Psoas muscle (tissue), 7 donors: ENCODE measurements at regions not wholly inside any gene's neighbourhood (a gene's known extent, or its start where the extent isn't known, plus 50 kb on each side); places are given as distances from the start of the nearest gene placed in this dataset.

Source experiments
- ATAC-seq, 4 donors: fragments of 200-7000 bp; cut with Tn5 transposase; one replicate each; pipeline ENCODE4 v1.9.1; 2020; ENCODE audit warnings: moderate library complexity in 3 of 4, mild to moderate bottlenecking in 2 of 4
- DNase-seq, 2 donors: peaks; one replicate each; pipeline ENCODE4 v3.0.0-alpha.2; 2020
- H3K27ac ChIP-seq: fragments of 200-600 bp; one replicate; pipeline ENCODE4 v1.8.0; 2022
- H3K27me3 ChIP-seq, 3 donors: fragments of 200-600 bp in 1 of 3; one replicate each; pipeline versions ENCODE4 v1.6.1 to v1.8.0; 2013 to 2022; ENCODE audit warnings: low read length in 2 of 3, mild to moderate bottlenecking in 2 of 3, moderate library complexity in 1 of 3; ENCODE audit not compliant: insufficient read depth in 3 of 3
- H3K36me3 ChIP-seq, 2 donors: fragments of 200-600 bp in 1 of 2; one replicate each; pipeline versions ENCODE4 v1.6.1 to v1.8.0; 2013 to 2022; ENCODE audit warnings: low read depth in 1 of 2, mild to moderate bottlenecking in 1 of 2, moderate library complexity in 1 of 2; ENCODE audit not compliant: insufficient read depth in 1 of 2
- H3K4me1 ChIP-seq: fragments of 200-600 bp; one replicate; pipeline ENCODE4 v1.8.0; 2022
- H3K4me3 ChIP-seq: fragments of 200-600 bp; one replicate; pipeline ENCODE4 v1.8.0; 2022; ENCODE audit warnings: mild to moderate bottlenecking
- H3K9me3 ChIP-seq: fragments of 200-600 bp; one replicate; pipeline ENCODE4 v1.8.0; 2022
- CTCF ChIP-seq: fragments of 200-600 bp; IDR thresholded peaks from one replicate; pipeline ENCODE4 v1.8.0; 2022; ENCODE audit warnings: antibody characterized with exemption
- WGBS, 3 donors: extraction: QIAGEN DNeasy Blood & Tissue Kit; methylation state at CpG; one replicate each; pipeline versions ENCODE4 v1.1.6 to v1.1.7; 2013; 5-methylcytosine and 5-hydroxymethylcytosine counted together
- intact Hi-C, 2 donors: fragments of 100-400 bp; cut with DNase I; formaldehyde crosslinking; loops; one replicate each; pipeline versions ENCODE4 v1.11.0 to v1.14.2; 2022
- donor health status: healthy with polysubstance abuse.
- donor health status: DM: no; HTN: no; CAD: no; lungs with moderate emphysema.
- donor health status: Bipolar disorder and iron deficiency.
- donor health status: healthy.
- donor health status: DM: yes; HTN: yes; CAD: no.
- donor health status: DM: no; HTN: no; CAD: no.
- donor health status: DM: yes; HTN: yes; CAD: no.

GRCh38 chr5:152932621-152933020 lies 527.5 kb upstream of the NMUR2 start:
- no peaks in the 10 kb centered on the region for H3K4me1 ChIP-seq
- H3K4me3 ChIP-seq, result no peak overlapping the region
- H3K36me3 ChIP-seq, result no peaks in the 10 kb centered on the region
- no peaks in the 10 kb centered on the region for H3K27me3 ChIP-seq
- ATAC-seq (no peak), DNase-seq (no peak)
- no peak for TF ChIP-seq CTCF
- H3K27ac ChIP-seq, result no peak overlapping the region
- intact Hi-C loops, result no loop called here
- H3K9me3 ChIP-seq, result no peaks in the 10 kb centered on the region

DNA sequence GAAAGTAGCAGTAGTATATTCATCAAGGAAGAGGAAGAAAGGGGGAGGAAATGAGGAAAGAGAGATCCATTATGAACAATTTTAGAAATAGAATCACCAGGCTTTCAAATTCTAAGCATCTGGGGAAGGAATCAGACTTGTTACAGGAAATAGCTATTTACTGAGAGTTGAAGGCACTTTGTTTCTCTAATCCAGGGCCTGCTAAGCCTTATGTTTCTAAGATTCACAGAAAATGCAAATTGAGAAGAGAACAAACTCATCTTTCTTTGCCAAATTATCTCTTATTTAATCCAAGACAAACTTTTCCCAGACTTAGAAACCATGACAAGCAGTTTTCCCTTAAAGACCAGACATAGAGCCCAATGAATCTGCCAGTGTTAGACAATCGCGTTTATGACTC lies 528.0 kb upstream of the NMUR2 start:
- DNase-seq, result no peak
- Histone ChIP-seq H3K9me3 (no peaks in the 10 kb centered on the region), H3K36me3 (no peaks in the 10 kb centered on the region), H3K4me1 (no peaks in the 10 kb centered on the region), H3K27me3 (no peaks in the 10 kb centered on the region), H3K4me3 (no peak overlapping the region), H3K27ac (no peak overlapping the region)
- TF ChIP-seq CTCF, result no peak
- 56 to 87% (median 62%) methylated on average over 2 of the region's 2 CpGs for WGBS, 3 donors
- ATAC-seq, result no peak
- intact Hi-C loops, result no loop called here

DNA sequence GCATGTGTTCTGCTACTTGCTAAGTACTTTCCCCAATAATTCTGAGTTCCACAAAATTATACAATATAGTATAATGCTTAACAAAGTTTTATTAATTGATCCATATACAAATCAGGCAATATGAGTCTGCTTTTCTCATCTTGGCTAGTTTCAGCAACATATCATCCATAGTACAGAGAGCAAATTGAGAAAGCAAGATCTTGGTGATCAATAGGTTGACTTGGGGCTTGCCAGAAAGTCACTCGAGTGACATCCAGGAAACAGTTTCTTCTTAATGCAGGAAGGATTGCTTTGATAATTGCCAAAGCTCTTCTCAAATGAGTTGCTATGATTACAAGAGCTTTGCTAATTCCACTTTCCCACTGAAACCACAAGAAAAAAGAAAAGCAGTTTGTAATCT lies 533.6 kb upstream of the NMUR2 start:
- H3K4me3 ChIP-seq, result no peak overlapping the region
- H3K27ac ChIP-seq, result no peak overlapping the region
- H3K4me1 ChIP-seq, result no peaks in the 10 kb centered on the region
- DNase-seq (no peak), ATAC-seq (no peak)
- WGBS, 3 donors, result 81 to 94% (median 86%) methylated on average over 1 of the region's 1 CpG
- TF ChIP-seq CTCF, result no peak
- intact Hi-C loops, result no loop called here
- H3K36me3 ChIP-seq, result no peaks in the 10 kb centered on the region
- H3K27me3 ChIP-seq, result no peaks in the 10 kb centered on the region
- peaks cover 3% of the 10 kb centered on the region for H3K9me3 ChIP-seq

DNA sequence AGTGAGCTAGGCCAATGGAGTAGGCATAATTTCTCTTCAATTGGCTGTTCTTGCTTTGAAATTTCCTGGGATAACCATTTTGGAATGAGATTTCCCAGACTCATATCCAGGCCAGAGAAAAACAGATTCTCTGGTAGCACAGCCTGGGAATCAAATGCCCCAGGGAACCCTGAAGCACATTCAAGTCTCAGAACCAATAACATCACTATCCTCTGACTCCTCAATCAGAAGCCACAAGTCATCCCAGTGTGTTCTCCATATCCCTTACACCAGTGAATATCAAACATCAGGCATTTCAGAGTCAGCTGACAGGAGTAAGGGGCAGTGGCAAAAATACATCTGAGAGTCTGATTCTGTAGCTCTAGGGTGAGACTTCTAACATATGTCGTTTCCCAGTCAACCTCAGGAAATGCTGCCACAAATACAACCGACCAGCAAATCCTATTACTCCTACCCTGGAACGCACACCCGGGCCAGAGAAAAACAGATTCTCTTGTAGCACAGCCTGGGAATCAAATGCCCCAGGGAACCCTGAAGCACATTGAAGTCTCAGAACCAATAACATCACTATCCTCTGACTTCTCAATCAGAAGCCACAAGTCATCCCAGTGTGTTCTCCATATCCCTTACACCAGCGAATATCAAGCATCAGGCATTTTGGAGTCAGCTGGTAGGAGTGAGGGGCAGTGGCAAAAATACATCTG lies 537.7 kb upstream of the NMUR2 start:
- intact Hi-C loops, result no loop called here
- 56 to 63% (median 61%) methylated on average over 5 of the region's 5 CpGs for WGBS, 3 donors
- no peak overlapping the region for H3K27ac ChIP-seq
- no peaks in the 10 kb centered on the region for H3K27me3 ChIP-seq
- H3K36me3 ChIP-seq, result no peaks in the 10 kb centered on the region
- peaks cover 3% of the 10 kb centered on the region for H3K9me3 ChIP-seq
- no peak for TF ChIP-seq CTCF
- H3K4me1 ChIP-seq, result no peaks in the 10 kb centered on the region
- DNase-seq, result no peak
- ATAC-seq, result no peak
- H3K4me3 ChIP-seq, result no peak overlapping the region
